DOHH2 (cell line): ENCODE measurements at regions not wholly inside any gene's neighbourhood (a gene's known extent, or its start where the extent isn't known, plus 50 kb on each side); places are given as distances from the start of the nearest gene placed in this dataset.

Source experiments
- H3F3A ChIP-seq: fragments of 200-600 bp; sonication (generic), shearing (Covaris generic); 2 replicates; pipeline ENCODE4 v1.6.0; 2016; ENCODE audit warnings: antibody characterized with exemption, mild to moderate bottlenecking; ENCODE audit not compliant: control insufficient read depth, insufficient read depth
- H3K27ac ChIP-seq: fragments of 200-600 bp; sonication (generic); 2 replicates; pipeline ENCODE4 v1.5.1; 2014; ENCODE audit warnings: low read depth, mild to moderate bottlenecking, low read length, moderate library complexity
- H3K27me3 ChIP-seq: fragments of 200-600 bp; sonication (generic); 2 replicates; pipeline ENCODE4 v1.6.1; 2014; ENCODE audit warnings: mild to moderate bottlenecking, low read length, mixed read lengths; ENCODE audit not compliant: control insufficient read depth
- H3K36me3 ChIP-seq: fragments of 200-600 bp; sonication (generic); 2 replicates; pipeline ENCODE4 v1.6.1; 2014; ENCODE audit warnings: mild to moderate bottlenecking, low read length, moderate library complexity, mixed read lengths; ENCODE audit not compliant: control insufficient read depth
- H3K4me1 ChIP-seq: fragments of 200-600 bp; sonication (generic); 2 replicates; pipeline ENCODE4 v1.6.1; 2014; ENCODE audit warnings: mild to moderate bottlenecking, low read length, mixed read lengths; ENCODE audit not compliant: control insufficient read depth
- H3K4me2 ChIP-seq: fragments of 200-600 bp; sonication (generic); 2 replicates; pipeline ENCODE4 v1.6.0; 2014; ENCODE audit warnings: mild to moderate bottlenecking, low read length, moderate library complexity
- H3K4me3 ChIP-seq: fragments of 200-600 bp; sonication (generic); 2 replicates; pipeline ENCODE4 v1.5.1; 2014; ENCODE audit warnings: mild to moderate bottlenecking, low read length, mixed read lengths
- H3K79me2 ChIP-seq: fragments of 200-600 bp; sonication (generic); 2 replicates; pipeline ENCODE4 v1.6.1; 2014; ENCODE audit warnings: mild to moderate bottlenecking, low read length, mixed read lengths; ENCODE audit not compliant: control insufficient read depth
- H3K9me2 ChIP-seq: fragments of 200-600 bp; sonication (generic); replicated peaks from 2 replicates; pipeline ENCODE4 v1.6.1; 2014; ENCODE audit warnings: mild to moderate bottlenecking, low read length, mixed read lengths; ENCODE audit not compliant: control insufficient read depth
- H3K9me3 ChIP-seq: fragments of 200-600 bp; sonication (generic); 2 replicates; pipeline ENCODE4 v1.6.1; 2014; ENCODE audit warnings: antibody characterized with exemption, low read length, mixed read lengths; ENCODE audit not compliant: control insufficient read depth, insufficient read depth
- H4K20me1 ChIP-seq: fragments of 200-600 bp; sonication (generic); 2 replicates; pipeline ENCODE4 v1.6.0; 2014; ENCODE audit warnings: low read depth, mild to moderate bottlenecking, antibody characterized with exemption, low read length, moderate library complexity; ENCODE audit not compliant: control insufficient read depth, insufficient read depth
- CTCF ChIP-seq: fragments of 200-600 bp; sonication (generic); IDR thresholded peaks from one replicate; pipeline ENCODE4 v1.5.1; 2014; ENCODE audit warnings: antibody characterized with exemption, mild to moderate bottlenecking, low read depth, low read length; ENCODE audit not compliant: poor library complexity, severe bottlenecking
- EZH2phosphoT487 ChIP-seq: fragments of 200-600 bp; sonication (generic); IDR thresholded peaks from 2 replicates; pipeline ENCODE4 v1.6.1; 2017; ENCODE audit warnings: borderline replicate concordance, mild to moderate bottlenecking, antibody characterized with exemption, low read length, moderate library complexity, mixed read lengths

GRCh38 chr10:44323838-44324237 lies 61.1 kb downstream of the CXCL12 start:
- Histone ChIP-seq H4K20me1 (no peaks in the 10 kb centered on the region), H3K9me3 (no peaks in the 10 kb centered on the region), H3K79me2 (no peaks in the 10 kb centered on the region), H3F3A (no peaks in the 10 kb centered on the region), H3K9me2 (no peaks in the 10 kb centered on the region), H3K27ac (no peak overlapping the region), H3K4me1 (no peaks in the 10 kb centered on the region), H3K27me3 (no peaks in the 10 kb centered on the region), H3K36me3 (no peaks in the 10 kb centered on the region), H3K4me2 (no peak overlapping the region), H3K4me3 (no peak overlapping the region)
- TF ChIP-seq EZH2phosphoT487 = no peak
- no peak for TF ChIP-seq CTCF

DNA sequence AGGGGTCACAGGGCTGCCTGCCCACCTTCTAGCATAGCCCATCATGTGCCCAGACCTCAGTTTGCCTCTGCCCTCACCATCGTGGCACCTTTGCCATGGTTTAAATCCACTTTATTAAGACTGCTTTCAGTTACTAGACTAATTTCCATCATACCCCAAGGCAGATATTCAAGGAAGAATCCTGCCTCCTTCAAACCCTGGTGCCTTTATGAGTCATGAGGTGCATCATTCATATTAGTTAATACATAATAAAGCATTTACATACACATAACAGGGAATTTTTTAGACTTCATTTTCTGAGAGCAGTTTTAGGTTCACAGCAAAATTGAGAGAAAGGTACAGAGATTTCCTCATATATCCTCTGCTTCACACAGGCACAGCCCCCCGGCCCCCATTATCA lies 62.8 kb downstream of the CXCL12 start:
- Histone ChIP-seq H3K9me2 (no peaks in the 10 kb centered on the region), H3K9me3 (no peaks in the 10 kb centered on the region), H3K79me2 (no peaks in the 10 kb centered on the region), H3K4me2 (no peak overlapping the region), H3K36me3 (no peaks in the 10 kb centered on the region), H4K20me1 (no peaks in the 10 kb centered on the region), H3K4me1 (no peaks in the 10 kb centered on the region), H3K27ac (no peak overlapping the region), H3K27me3 (no peaks in the 10 kb centered on the region), H3K4me3 (no peak overlapping the region), H3F3A (no peaks in the 10 kb centered on the region)
- TF ChIP-seq CTCF (no peak), EZH2phosphoT487 (no peak)

GRCh38 chr10:44320756-44321155 lies 64.1 kb downstream of the CXCL12 start:
- Histone ChIP-seq H3K4me2 (no peak overlapping the region), H3K4me3 (no peak overlapping the region), H4K20me1 (no peaks in the 10 kb centered on the region), H3F3A (no peaks in the 10 kb centered on the region), H3K9me3 (no peaks in the 10 kb centered on the region), H3K79me2 (no peaks in the 10 kb centered on the region), H3K27me3 (no peaks in the 10 kb centered on the region), H3K27ac (no peak overlapping the region), H3K9me2 (no peaks in the 10 kb centered on the region), H3K4me1 (no peaks in the 10 kb centered on the region), H3K36me3 (no peaks in the 10 kb centered on the region)
- TF ChIP-seq EZH2phosphoT487 = no peak
- TF ChIP-seq CTCF = no peak

GRCh38 chr10:44317856-44318255 lies 67.0 kb downstream of the CXCL12 start:
- no peak for TF ChIP-seq CTCF
- no peak for TF ChIP-seq EZH2phosphoT487
- Histone ChIP-seq H4K20me1 (no peaks in the 10 kb centered on the region), H3K4me2 (no peak overlapping the region), H3K79me2 (no peaks in the 10 kb centered on the region), H3F3A (no peaks in the 10 kb centered on the region), H3K27ac (no peak overlapping the region), H3K36me3 (no peaks in the 10 kb centered on the region), H3K9me2 (no peaks in the 10 kb centered on the region), H3K27me3 (no peaks in the 10 kb centered on the region), H3K4me1 (no peaks in the 10 kb centered on the region), H3K4me3 (no peak overlapping the region), H3K9me3 (no peaks in the 10 kb centered on the region)
